Hepatocyte (in vitro differentiated cells): ENCODE measurements at regions not wholly inside any gene's neighbourhood (a gene's known extent, or its start where the extent isn't known, plus 50 kb on each side); places are given as distances from the start of the nearest gene placed in this dataset.

Experiments
- CTCF ChIP-seq: fragments of 200-600 bp; sonication (generic); IDR thresholded peaks from 2 replicates; pipeline ENCODE4 v1.5.1; 2016; ENCODE audit warnings: antibody characterized with exemption, mild to moderate bottlenecking; ENCODE audit not compliant: poor library complexity
- EZH2 ChIP-seq: fragments of 200-600 bp; sonication (generic); IDR thresholded peaks from 2 replicates; pipeline ENCODE4 v1.6.1; 2016; ENCODE audit warnings: antibody characterized with exemption, mild to moderate bottlenecking, borderline replicate concordance
- EZH2phosphoT487 ChIP-seq: fragments of 200-600 bp; sonication (generic); IDR thresholded peaks from one replicate; pipeline ENCODE4 v1.6.1; 2018; ENCODE audit warnings: antibody characterized with exemption, mild to moderate bottlenecking, low read depth, moderate library complexity; ENCODE audit not compliant: unreplicated experiment, severe bottlenecking

DNA sequence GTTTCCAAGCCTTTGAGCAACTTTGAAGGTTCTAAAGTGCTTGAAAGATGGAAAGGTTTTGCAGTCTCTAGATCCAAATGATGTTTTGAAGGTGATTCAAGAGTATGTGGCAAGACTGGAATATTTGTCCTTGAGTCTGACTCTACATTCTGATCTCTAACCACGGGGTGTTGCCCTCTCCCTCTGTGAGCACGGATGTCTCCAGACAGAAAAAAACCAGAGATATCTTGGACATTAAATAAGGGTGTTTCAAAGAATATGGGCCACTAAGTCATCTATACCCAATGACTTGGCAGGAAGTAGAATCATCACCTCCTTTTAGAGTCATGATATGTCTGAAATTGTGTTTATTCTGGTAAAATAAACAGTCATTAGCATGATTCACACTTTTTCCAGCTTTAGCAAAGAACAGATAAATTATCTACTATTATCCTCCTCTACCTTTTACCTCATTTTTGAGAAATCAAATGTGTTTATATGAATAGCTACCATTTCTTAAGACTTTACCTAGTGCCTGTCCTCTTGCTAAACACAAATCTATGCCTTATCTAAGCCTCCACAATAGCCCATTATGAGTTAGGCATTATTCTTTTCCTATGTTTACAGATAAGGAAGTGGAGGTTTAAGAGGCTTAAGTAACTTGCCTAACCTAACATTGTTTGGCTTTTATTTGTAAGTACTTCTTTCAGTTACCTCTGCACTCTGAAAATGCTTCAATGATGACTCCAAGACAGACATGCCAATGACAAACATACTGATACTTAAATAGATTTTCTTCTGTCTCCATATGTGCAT is 384.4 kb downstream of the BMP2 start:
- no peak for TF ChIP-seq CTCF
- no peak for TF ChIP-seq EZH2phosphoT487
- TF ChIP-seq EZH2: no peak
